Muscle layer of colon (tissue), 2 donors: ENCODE measurements at regions not wholly inside any gene's neighbourhood (a gene's known extent, or its start where the extent isn't known, plus 50 kb on each side); places are given as distances from the start of the nearest gene placed in this dataset.

Source experiments
- H3K27ac ChIP-seq: one replicate; pipeline ENCODE4 v1.7.0; 2013; ENCODE audit warnings: low read depth, mild to moderate bottlenecking, low read length, moderate library complexity
- H3K27me3 ChIP-seq, 2 donors: one replicate each; pipeline ENCODE4 v1.7.0; 2013; ENCODE audit warnings: low read length in 2 of 2, mild to moderate bottlenecking in 2 of 2; ENCODE audit not compliant: insufficient read depth in 2 of 2, control insufficient read depth in 1 of 2
- H3K36me3 ChIP-seq: one replicate; pipeline ENCODE4 v1.7.0; 2013; ENCODE audit warnings: mild to moderate bottlenecking, low read length; ENCODE audit not compliant: insufficient read depth
- H3K4me1 ChIP-seq: one replicate; pipeline ENCODE4 v1.7.0; 2013; ENCODE audit warnings: mild to moderate bottlenecking, low read length; ENCODE audit not compliant: insufficient read depth
- H3K4me3 ChIP-seq, 2 donors: one replicate each; pipeline ENCODE4 v1.7.0; 2013; ENCODE audit warnings: low read length in 2 of 2, low read depth in 1 of 2, mild to moderate bottlenecking in 1 of 2, moderate library complexity in 1 of 2
- H3K9ac ChIP-seq: one replicate; pipeline ENCODE4 v1.7.0; 2013; ENCODE audit warnings: low read length
- H3K9me3 ChIP-seq: one replicate; pipeline ENCODE4 v1.7.0; 2013; ENCODE audit warnings: mild to moderate bottlenecking, low read length
- donor health status: abdominal sarcoma.
- donor health status: Adenocarcinoma of cecum.

DNA sequence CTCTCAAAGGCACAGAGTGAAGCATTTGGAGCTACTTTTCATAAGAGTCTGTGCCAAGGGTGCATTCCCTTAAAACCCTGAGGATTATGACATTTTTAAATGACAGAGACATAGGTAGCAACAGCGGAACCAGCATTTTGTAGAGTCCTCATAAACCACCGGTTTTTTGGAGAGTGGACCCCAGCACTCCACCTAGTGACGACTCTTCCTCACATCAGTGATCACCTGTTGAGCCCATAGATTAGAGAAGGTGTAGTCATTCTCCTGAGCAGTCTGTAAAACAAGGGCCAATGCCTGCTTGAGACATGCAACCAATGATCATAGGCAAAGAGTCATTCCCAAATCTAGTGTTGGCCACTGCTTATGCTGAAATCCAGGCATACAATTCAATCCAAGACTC, 399.1 kb downstream of the GXYLT1 start:
- Histone ChIP-seq H3K9ac (no peak overlapping the region), H3K4me3 (no peak overlapping the region), H3K36me3 (no peaks in the 10 kb centered on the region), H3K27ac (no peak overlapping the region), H3K4me1 (no peaks in the 10 kb centered on the region), H3K27me3 (no peaks in the 10 kb centered on the region), H3K9me3 (no peaks in the 10 kb centered on the region)

DNA sequence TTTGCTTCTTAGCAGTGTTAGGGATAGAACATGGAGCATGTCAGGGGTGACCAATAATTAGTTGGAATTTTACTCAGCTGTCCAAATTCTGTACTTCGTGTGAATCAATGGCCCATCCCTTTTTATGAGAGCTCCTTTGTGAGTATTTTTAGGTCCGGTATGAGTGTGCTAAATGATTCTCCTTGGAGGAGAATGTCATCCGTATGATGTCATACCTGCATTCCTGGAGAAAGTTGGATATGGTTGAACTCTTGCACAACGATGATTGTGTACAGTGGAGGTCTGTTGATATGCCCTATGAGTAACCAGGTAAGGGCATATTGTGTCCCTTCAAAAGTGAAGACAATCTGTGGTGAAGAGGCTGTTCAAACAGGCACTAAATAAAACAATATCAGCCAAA, 400.8 kb downstream of the GXYLT1 start:
- Histone ChIP-seq H3K27ac (no peak overlapping the region), H3K36me3 (no peaks in the 10 kb centered on the region), H3K9me3 (no peaks in the 10 kb centered on the region), H3K4me1 (no peaks in the 10 kb centered on the region), H3K9ac (no peak overlapping the region), H3K4me3 (no peak overlapping the region), H3K27me3 (no peaks in the 10 kb centered on the region)

DNA sequence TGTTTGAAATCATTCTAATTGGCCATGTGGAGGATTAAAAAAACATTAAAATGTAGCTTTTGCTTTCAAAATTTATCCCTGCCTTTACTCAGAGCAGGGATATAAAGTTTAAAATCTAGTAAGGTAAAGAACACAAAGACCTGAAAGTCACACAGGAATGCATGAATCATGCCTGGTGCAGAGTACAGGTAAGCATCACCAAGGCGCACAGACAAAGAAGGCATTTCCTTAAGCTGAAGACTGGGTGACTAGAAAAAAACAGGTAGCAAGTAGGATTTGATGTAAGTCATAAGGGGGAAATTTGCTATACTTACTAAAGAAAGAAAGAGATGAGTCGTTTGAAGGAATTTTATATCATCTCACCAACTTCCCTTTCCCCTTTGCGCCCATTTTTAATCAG, 405.6 kb downstream of the GXYLT1 start:
- Histone ChIP-seq H3K27ac (no peak overlapping the region), H3K9me3 (no peaks in the 10 kb centered on the region), H3K27me3 (no peaks in the 10 kb centered on the region), H3K4me1 (no peaks in the 10 kb centered on the region), H3K36me3 (no peaks in the 10 kb centered on the region), H3K4me3 (no peak overlapping the region), H3K9ac (no peak overlapping the region)

DNA sequence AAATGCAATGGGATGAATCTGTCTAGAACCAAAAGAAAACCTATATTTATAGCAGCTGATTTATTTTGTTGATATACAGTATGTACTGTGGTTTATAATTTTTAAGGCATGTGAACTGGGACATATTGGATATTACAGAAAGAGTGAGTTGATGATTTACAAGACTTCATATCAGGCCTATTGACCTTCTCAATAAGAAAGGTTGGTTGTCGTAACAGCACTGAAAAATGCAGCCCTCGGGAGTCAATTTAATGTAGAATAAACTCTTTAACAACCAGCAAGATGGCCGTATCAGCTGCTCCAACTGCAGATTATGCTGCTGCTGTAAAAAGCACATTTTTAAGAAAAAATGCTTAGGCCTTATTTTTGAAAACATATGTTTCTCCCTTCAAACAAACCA, 407.3 kb downstream of the GXYLT1 start:
- Histone ChIP-seq H3K4me3 (no peak overlapping the region), H3K9ac (no peak overlapping the region), H3K36me3 (no peaks in the 10 kb centered on the region), H3K27me3 (no peaks in the 10 kb centered on the region), H3K9me3 (no peaks in the 10 kb centered on the region), H3K4me1 (no peaks in the 10 kb centered on the region), H3K27ac (no peak overlapping the region)

DNA sequence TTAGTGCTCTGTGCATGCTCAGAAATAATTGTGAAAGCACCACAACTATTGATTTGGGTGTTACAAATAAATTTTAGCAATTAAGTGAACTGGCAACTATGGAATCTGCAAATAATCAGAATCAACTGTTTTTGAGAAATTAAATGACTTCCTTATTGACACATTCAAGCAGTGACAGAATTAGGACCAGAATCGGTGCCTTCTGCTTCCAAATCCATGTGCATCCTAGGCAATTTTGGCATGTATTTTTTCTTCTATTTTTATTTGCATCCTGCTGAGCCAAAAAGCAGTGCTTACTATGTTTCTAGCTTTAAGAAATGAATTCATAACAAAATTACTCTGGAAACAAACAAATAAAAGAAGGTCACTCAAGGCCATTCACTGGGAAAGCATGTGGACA, 408.2 kb downstream of the GXYLT1 start:
- H3K27ac ChIP-seq = no peak overlapping the region
- H3K4me3 ChIP-seq = no peak overlapping the region

DNA sequence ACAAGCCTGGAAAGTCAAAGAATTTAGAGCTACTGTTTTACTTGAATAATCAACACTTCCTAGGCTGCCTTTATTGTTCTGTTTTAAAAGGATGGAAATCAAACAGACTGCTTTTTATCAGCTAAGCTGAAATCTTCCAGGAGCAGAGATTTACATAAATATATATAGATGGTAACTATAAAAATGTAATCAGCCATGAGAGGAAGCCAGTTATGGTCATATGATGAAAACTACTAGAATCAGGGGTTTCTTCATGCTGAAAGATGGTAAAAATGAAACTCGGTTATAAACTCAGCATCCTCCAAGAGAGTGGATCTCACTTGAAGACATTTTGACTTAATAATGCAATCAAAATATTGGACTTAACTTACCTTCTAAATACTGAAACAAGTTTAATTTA, 413.0 kb downstream of the GXYLT1 start:
- Histone ChIP-seq H3K4me1 (no peaks in the 10 kb centered on the region), H3K27ac (no peak overlapping the region), H3K4me3 (no peak overlapping the region), H3K9me3 (no peaks in the 10 kb centered on the region), H3K9ac (no peak overlapping the region), H3K36me3 (no peaks in the 10 kb centered on the region), H3K27me3 (no peaks in the 10 kb centered on the region)

More for the DNA sequence above, 408.2 kb downstream of the GXYLT1 start:
- Histone ChIP-seq H3K4me1 (no peaks in the 10 kb centered on the region), H3K9me3 (no peaks in the 10 kb centered on the region), H3K27me3 (no peaks in the 10 kb centered on the region), H3K36me3 (no peaks in the 10 kb centered on the region), H3K9ac (no peak overlapping the region)

DNA sequence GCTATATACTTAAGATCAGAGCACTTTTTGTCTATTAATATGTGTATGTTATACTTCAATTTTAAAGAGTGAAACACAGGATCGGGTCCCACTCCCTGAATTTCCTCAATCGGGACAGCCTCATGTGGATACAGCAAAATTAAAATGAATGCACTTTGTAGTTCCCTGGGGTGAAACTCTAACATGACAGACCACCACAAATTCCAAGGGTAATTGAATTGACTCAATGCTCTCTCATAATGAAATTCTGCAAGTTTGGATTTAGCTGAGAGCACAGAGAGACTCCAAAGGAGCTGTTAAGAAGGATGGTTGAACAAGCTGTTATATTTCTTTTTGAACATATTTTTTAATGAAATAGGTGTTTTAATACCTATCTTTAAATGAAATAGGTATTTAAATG, 413.6 kb downstream of the GXYLT1 start:
- Histone ChIP-seq H3K27me3 (no peaks in the 10 kb centered on the region), H3K36me3 (no peaks in the 10 kb centered on the region), H3K9ac (no peak overlapping the region), H3K27ac (no peak overlapping the region), H3K4me1 (no peaks in the 10 kb centered on the region), H3K9me3 (no peaks in the 10 kb centered on the region), H3K4me3 (no peak overlapping the region)

DNA sequence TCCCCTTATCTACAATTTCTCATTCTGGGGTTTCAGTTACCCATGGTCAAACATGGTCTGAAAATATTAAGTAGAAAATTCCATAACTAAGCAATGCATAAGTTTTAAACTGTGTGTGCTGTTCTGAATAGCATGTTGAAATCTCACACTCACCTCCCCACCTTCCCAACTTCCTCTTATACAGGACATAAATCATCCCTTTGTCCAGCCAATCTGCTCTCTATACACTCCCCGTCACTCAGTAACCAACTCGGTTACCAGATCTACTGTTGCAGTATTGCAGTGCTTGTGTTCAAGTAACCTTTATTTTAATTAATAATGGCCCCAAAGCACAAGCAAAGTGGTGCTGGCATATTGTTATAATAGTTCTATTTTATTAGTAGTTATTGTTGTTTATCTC, 420.5 kb downstream of the GXYLT1 start:
- H3K4me3 ChIP-seq = no peak overlapping the region
- H3K27ac ChIP-seq = no peak overlapping the region
- no peaks in the 10 kb centered on the region for H3K27me3 ChIP-seq

DNA sequence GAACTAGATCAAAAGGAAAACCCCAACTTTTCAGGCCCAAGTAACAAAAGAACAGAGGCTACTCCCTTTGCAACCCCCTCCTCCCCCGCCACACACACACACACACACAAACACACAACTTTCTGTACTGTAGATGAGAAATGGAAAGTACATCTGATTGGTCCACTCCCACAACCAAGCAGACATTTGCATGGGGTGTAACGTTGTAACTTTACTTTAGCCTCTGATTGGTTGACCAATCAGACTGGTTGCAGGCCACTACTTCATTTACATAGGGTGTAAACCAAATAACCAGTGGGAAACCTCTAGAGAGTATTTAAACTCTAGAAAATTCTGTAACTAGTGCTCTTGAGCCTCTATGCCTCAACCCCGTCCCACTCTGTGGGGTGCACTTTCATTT, 425.5 kb downstream of the GXYLT1 start:
- no peaks in the 10 kb centered on the region for H3K9me3 ChIP-seq

More for the DNA sequence above, 420.5 kb downstream of the GXYLT1 start:
- no peaks in the 10 kb centered on the region for H3K36me3 ChIP-seq
- no peaks in the 10 kb centered on the region for H3K4me1 ChIP-seq
- no peak overlapping the region for H3K9ac ChIP-seq
- no peaks in the 10 kb centered on the region for H3K9me3 ChIP-seq

DNA sequence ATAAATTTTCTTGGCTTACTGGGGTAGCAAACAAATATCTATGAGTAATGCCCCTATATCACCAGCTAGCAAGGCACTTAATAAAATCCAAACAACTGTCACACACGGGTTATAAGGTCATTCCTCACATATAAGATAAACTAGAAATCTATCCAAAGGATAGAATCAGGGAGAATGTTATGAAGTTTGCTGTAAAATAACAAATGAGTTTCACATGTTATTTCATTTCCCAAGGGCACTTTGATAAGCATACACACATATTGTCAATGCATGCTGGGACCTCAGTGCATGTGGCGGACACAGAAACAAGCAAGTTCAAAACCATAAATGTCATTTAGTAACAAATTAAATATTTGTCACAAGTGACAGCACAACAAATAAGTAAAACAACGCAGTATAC, 429.4 kb downstream of the GXYLT1 start:
- no peaks in the 10 kb centered on the region for H3K9me3 ChIP-seq
- H3K36me3 ChIP-seq = no peaks in the 10 kb centered on the region
- no peak overlapping the region for H3K9ac ChIP-seq
- no peak overlapping the region for H3K27ac ChIP-seq
- H3K4me3 ChIP-seq = no peak overlapping the region
- no peaks in the 10 kb centered on the region for H3K4me1 ChIP-seq
- no peaks in the 10 kb centered on the region for H3K27me3 ChIP-seq

More for the DNA sequence above, 425.5 kb downstream of the GXYLT1 start:
- no peak overlapping the region for H3K27ac ChIP-seq
- no peak overlapping the region for H3K9ac ChIP-seq
- no peak overlapping the region for H3K4me3 ChIP-seq
- no peaks in the 10 kb centered on the region for H3K36me3 ChIP-seq
- no peaks in the 10 kb centered on the region for H3K4me1 ChIP-seq
- no peaks in the 10 kb centered on the region for H3K27me3 ChIP-seq

DNA sequence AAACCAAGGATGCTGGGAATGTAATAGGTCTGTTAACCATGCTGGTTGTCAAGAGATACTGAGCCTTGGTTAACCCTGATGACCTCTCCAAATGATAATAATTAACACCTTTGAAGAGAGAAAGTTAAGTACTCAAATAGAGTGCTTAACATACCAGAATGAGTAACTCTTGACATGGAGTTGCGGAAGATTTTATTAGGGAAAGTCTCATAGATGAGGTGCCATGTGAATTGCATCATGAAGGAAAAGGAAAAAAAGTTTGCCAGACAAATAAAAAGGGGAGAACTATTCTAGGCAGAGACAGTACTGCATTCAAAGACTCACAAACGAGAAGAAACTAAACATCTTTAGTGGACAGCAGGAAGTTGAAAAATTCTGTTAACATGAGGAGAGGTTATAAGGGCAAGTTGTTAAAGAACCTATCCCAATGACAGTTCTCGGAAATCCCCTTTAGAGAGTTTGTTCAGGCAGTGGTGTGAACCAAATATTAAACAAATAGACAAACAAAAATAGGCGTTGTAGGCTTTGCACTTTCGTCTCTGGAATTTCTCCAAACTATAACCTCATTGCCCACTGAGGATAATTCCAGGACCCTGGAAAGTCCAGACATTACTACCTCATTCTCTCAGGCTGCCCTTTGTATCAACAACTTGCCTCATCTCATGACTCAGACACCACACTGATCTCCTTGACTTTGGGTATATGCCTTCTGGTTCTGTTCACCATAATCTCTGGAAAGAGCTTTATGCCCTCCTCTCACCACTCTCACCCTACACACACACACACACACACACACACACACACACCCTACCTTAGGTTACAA, 435.0 kb downstream of the GXYLT1 start:
- Histone ChIP-seq H3K27me3 (no peaks in the 10 kb centered on the region), H3K4me3 (no peak overlapping the region), H3K9me3 (no peaks in the 10 kb centered on the region), H3K36me3 (no peaks in the 10 kb centered on the region), H3K9ac (no peak overlapping the region), H3K27ac (no peak overlapping the region), H3K4me1 (no peaks in the 10 kb centered on the region)

DNA sequence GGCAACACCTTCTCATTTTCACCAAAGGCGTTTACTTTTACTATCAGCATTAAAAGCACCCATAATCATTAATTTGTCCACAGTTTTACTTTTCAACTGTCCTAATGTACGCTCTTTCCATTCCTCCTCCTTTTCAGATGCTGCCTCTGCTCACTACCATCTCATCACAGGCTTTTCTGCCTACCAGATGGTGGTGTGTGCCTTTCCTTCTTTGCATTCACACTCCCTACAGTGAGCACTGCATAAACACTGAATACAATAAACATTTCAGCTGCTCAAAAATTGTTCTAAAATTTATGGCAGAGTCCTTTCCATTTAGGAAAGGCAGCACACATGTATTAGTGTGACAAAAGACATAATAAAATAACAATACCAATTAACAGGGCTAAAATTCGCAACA, 435.7 kb downstream of the GXYLT1 start:
- Histone ChIP-seq H3K9me3 (no peaks in the 10 kb centered on the region), H3K27me3 (no peaks in the 10 kb centered on the region), H3K4me3 (no peak overlapping the region), H3K36me3 (no peaks in the 10 kb centered on the region), H3K4me1 (no peaks in the 10 kb centered on the region), H3K9ac (no peak overlapping the region), H3K27ac (no peak overlapping the region)
